CD14-positive monocyte (primary cell): ENCODE measurements at regions not wholly inside any gene's neighbourhood (a gene's known extent, or its start where the extent isn't known, plus 50 kb on each side); places are given as distances from the start of the nearest gene placed in this dataset.
"Not testable (repeated sequence)": the region's sequence is repeated elsewhere in the genome, so short reads cannot be mapped to it uniquely, and the experiment has no call there.

Experiments
- DNase-seq, 3 donors: peaks; one replicate each; pipeline ENCODE4 v3.0.0-alpha.2; 2011 to 2022
- H2AFZ ChIP-seq: 2 replicates; pipeline ENCODE4 v1.6.0; 2012; ENCODE audit warnings: mild to moderate bottlenecking, low read depth, low read length, inconsistent platforms; ENCODE audit not compliant: insufficient read depth, poor library complexity, severe bottlenecking
- H3K27ac ChIP-seq, 2 donors: 1 replicate in 1 of 2; 2 replicates in 1 of 2; pipeline ENCODE4 v1.5.1; 2012 to 2013; ENCODE audit warnings: low read length in 2 of 2, control low read depth in 1 of 2, inconsistent platforms in 1 of 2, low read depth in 1 of 2, mild to moderate bottlenecking in 1 of 2
- H3K27me3 ChIP-seq, 2 donors: one replicate each; pipeline versions ENCODE4 v1.6.0 to v1.6.1; 2011 to 2013; ENCODE audit warnings: low read length in 2 of 2; ENCODE audit not compliant: control insufficient read depth in 2 of 2, insufficient read depth in 2 of 2
- H3K36me3 ChIP-seq, 2 donors: replicated peaks in 1 of 2; 1 replicate in 1 of 2; 2 replicates in 1 of 2; pipeline versions ENCODE4 v1.5.1 to v1.6.1; 2012 to 2013; ENCODE audit warnings: low read length in 2 of 2, control low read depth in 1 of 2, inconsistent platforms in 1 of 2, mild to moderate bottlenecking in 1 of 2; ENCODE audit not compliant: insufficient read depth in 2 of 2, control insufficient read depth in 1 of 2
- H3K4me1 ChIP-seq, 2 donors: 1 replicate in 1 of 2; 2 replicates in 1 of 2; pipeline versions ENCODE4 v1.5.1 to v1.6.1; 2012 to 2013; ENCODE audit warnings: low read length in 2 of 2, control low read depth in 1 of 2, inconsistent platforms in 1 of 2, mild to moderate bottlenecking in 1 of 2, moderate library complexity in 1 of 2; ENCODE audit not compliant: insufficient read depth in 2 of 2, control insufficient read depth in 1 of 2
- H3K4me2 ChIP-seq: replicated peaks from 2 replicates; pipeline ENCODE3; 2012; ENCODE audit warnings: low read length, moderate library complexity, mild to moderate bottlenecking; ENCODE audit not compliant: poor library complexity, severe bottlenecking; ENCODE audit errors: extremely low read depth
- H3K4me3 ChIP-seq, 3 experiments: fragments of 200-600 bp in 1 of 3; sonication (generic) in 1 of 3; replicated peaks in 1 of 3; 1 replicate in 2 of 3; 2 replicates in 1 of 3; pipeline ENCODE4 v1.5.1; 2011 to 2013; ENCODE audit warnings: low read length in 3 of 3, mild to moderate bottlenecking in 3 of 3, control low read depth in 2 of 3, low read depth in 2 of 3, inconsistent platforms in 1 of 3, moderate library complexity in 1 of 3
- H3K79me2 ChIP-seq: 2 replicates; pipeline ENCODE4 v1.6.0; 2012; ENCODE audit warnings: mild to moderate bottlenecking, control low read depth, inconsistent platforms, low read length, moderate library complexity; ENCODE audit not compliant: insufficient read depth
- H3K9ac ChIP-seq: 2 replicates; pipeline ENCODE4 v1.6.0; 2017; ENCODE audit warnings: low read length, mild to moderate bottlenecking; ENCODE audit not compliant: insufficient read depth, poor library complexity, severe bottlenecking
- H3K9me3 ChIP-seq, 2 donors: replicated peaks in 1 of 2; 1 replicate in 1 of 2; 2 replicates in 1 of 2; pipeline versions ENCODE4 v1.5.1 to v1.6.1; 2012 to 2013; ENCODE audit warnings: low read length in 2 of 2, control low read depth in 1 of 2; ENCODE audit not compliant: control insufficient read depth in 1 of 2, insufficient read depth in 1 of 2
- H4K20me1 ChIP-seq: 2 replicates; pipeline ENCODE4 v1.6.0; 2012; ENCODE audit warnings: mild to moderate bottlenecking, low read length, control low read depth, moderate library complexity; ENCODE audit not compliant: insufficient read depth
- H3K27ac Mint-ChIP-seq, 7 donors: one replicate each; pipeline ENCODE4 v1.8.0; 2020; ENCODE audit warnings: mild to moderate bottlenecking in 7 of 7, mixed read lengths in 7 of 7, moderate library complexity in 6 of 7, inconsistent platforms in 2 of 7
- H3K27me3 Mint-ChIP-seq, 3 donors: one replicate each; pipeline ENCODE4 v1.8.0; 2021 to 2022; ENCODE audit warnings: low read depth in 3 of 3, mild to moderate bottlenecking in 3 of 3, mixed read lengths in 3 of 3, moderate library complexity in 3 of 3, inconsistent platforms in 1 of 3
- H3K36me3 Mint-ChIP-seq, 2 donors: one replicate each; pipeline ENCODE4 v1.8.0; 2020; ENCODE audit warnings: mixed read lengths in 2 of 2, inconsistent platforms in 1 of 2, mild to moderate bottlenecking in 1 of 2
- H3K4me1 Mint-ChIP-seq: one replicate; pipeline ENCODE4 v1.8.0; 2020; ENCODE audit warnings: mild to moderate bottlenecking, mixed read lengths
- H3K4me3 Mint-ChIP-seq, 2 donors: one replicate each; pipeline ENCODE4 v1.8.0; 2020; ENCODE audit warnings: mild to moderate bottlenecking in 2 of 2, mixed read lengths in 2 of 2, moderate library complexity in 1 of 2
- H3K9me3 Mint-ChIP-seq, 7 donors: one replicate each; pipeline ENCODE4 v1.8.0; 2020 to 2022; ENCODE audit warnings: mixed read lengths in 7 of 7, mild to moderate bottlenecking in 6 of 7, moderate library complexity in 6 of 7, inconsistent platforms in 2 of 7
- WGBS: methylation state at CpG from one replicate; pipeline ENCODE4 v1.1.5; 2013; ENCODE audit warnings: missing lambda C conversion rate; ENCODE audit not compliant: insufficient coverage; 5-methylcytosine and 5-hydroxymethylcytosine counted together
- intact Hi-C, 2 donors: fragments of 100-400 bp; cut with micrococcal nuclease; formaldehyde crosslinking; loops; one replicate each; pipeline versions ENCODE4 v1.15.0 to v1.15.1; 2023

DNA sequence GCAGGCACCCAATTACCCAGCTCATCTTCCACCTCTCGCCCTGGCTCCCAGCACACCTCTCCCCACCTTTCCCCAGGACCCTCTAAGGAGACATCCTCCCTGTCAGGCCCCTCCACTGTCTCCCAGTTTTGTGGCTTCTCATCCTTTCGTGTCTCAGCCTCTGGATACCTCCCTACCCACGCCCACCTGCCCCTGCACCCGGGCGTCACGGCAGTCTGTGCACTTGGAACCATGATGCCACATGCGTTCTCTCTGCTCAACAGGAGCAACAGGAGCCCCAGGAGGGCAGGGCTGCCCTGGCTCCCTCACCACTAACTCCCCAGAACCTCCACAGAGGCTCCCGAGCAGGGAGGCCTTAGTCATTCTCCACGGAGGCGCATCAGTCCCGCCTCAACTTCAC is 472.8 kb downstream of the TP53TG3F start:
- H3K36me3 ChIP-seq, H2AFZ ChIP-seq, H3K79me2 ChIP-seq, H3K4me2 ChIP-seq, H3K4me1 ChIP-seq, H3K9ac ChIP-seq, H3K27ac Mint-ChIP-seq, H4K20me1 ChIP-seq, H3K27ac ChIP-seq, H3K27me3 ChIP-seq, H3K4me3 ChIP-seq, H3K4me1 Mint-ChIP-seq, H3K9me3 Mint-ChIP-seq, H3K4me3 Mint-ChIP-seq, intact Hi-C loops, H3K9me3 ChIP-seq, DNase-seq, H3K36me3 Mint-ChIP-seq, H3K27me3 Mint-ChIP-seq: not testable (repeated sequence)
- no CpG with 5 or more reads among the region's 11 CpGs for WGBS

DNA sequence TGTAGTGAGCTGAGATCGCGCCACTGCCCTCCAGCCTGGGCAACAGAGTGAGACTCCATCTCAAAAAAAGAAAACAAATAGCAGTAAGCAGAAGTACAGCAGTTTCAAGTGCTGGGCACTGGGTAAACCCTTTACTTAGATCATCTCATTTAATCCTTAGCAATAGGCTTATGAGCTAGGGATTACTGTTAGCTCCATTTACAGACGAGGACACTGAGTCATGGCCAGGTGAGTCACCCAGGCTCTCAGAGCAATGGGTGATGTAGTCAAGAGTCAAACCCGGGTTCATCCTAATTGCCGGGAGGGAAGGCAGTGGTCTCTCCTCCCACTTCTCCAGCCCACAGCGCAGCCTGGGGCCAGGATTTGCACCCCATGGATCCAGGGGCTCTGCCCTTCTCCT is 473.6 kb downstream of the TP53TG3F start:
- H3K27ac Mint-ChIP-seq, H4K20me1 ChIP-seq, H3K36me3 Mint-ChIP-seq, H3K9ac ChIP-seq, H3K4me3 Mint-ChIP-seq, H3K4me3 ChIP-seq, H3K27me3 Mint-ChIP-seq, H3K27me3 ChIP-seq, DNase-seq, H3K9me3 ChIP-seq, H3K4me1 ChIP-seq, intact Hi-C loops, H3K4me1 Mint-ChIP-seq, H3K27ac ChIP-seq, H3K79me2 ChIP-seq, H3K36me3 ChIP-seq, H3K9me3 Mint-ChIP-seq, H2AFZ ChIP-seq, H3K4me2 ChIP-seq: not testable (repeated sequence)
- WGBS, result no CpG with 5 or more reads among the region's 6 CpGs

DNA sequence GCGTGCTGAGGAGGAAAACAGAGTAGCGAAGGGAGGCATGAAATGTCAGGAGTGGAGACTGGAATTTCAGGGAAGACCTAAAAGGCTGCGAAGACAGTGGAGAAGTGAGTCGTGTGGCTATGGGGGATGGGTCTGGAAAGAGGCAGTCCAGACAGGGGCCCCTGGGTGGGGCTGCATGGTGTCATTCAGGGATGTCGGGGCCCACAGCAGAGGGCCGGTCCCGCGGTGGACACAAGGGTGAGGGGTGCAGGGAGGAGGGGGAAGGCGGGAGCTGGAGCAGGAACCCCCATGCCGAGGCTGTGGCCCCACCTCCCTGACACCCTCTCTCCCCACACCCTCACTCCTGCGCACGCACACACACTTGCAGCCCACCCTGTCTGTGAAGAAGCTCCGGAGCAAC is 476.4 kb downstream of the TP53TG3F start:
- H3K4me2 ChIP-seq, H3K36me3 Mint-ChIP-seq, DNase-seq, H3K9me3 Mint-ChIP-seq, H3K9ac ChIP-seq, H3K4me3 Mint-ChIP-seq, H3K4me1 Mint-ChIP-seq, H3K9me3 ChIP-seq, H3K27me3 Mint-ChIP-seq, H3K27ac Mint-ChIP-seq, H3K27me3 ChIP-seq, H3K4me1 ChIP-seq, H3K79me2 ChIP-seq, H4K20me1 ChIP-seq, H3K4me3 ChIP-seq, H3K36me3 ChIP-seq, H2AFZ ChIP-seq, H3K27ac ChIP-seq, intact Hi-C loops: not testable (repeated sequence)
- 100% methylated on average over 2 of the region's 13 CpGs for WGBS

DNA sequence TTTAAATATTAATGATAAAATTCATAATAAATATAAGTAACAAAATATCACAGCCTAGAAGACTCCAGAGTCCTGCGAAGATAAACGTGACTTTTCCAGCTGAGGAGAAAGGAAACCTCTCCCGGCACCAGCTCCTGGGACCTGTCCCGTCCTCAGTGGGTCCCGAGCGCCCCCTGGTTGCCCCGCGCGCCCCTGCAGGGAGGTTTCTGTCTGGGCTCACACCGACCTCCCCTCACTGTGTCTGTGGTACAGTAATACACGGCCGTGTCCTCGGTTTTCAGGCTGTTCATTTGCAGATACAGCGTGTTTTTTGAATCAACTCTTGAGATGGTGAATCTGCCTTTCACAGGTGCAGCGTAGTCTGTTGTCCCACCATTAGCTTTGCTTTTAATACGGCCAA is 478.7 kb downstream of the TP53TG3F start:
- H3K27me3 ChIP-seq, H3K27ac ChIP-seq, H3K27me3 Mint-ChIP-seq, H3K4me1 Mint-ChIP-seq, H4K20me1 ChIP-seq, H3K9me3 Mint-ChIP-seq, H3K27ac Mint-ChIP-seq, H3K36me3 Mint-ChIP-seq, H2AFZ ChIP-seq, intact Hi-C loops, H3K4me3 ChIP-seq, H3K9ac ChIP-seq, H3K79me2 ChIP-seq, H3K4me1 ChIP-seq, DNase-seq, H3K4me2 ChIP-seq, H3K36me3 ChIP-seq, H3K4me3 Mint-ChIP-seq, H3K9me3 ChIP-seq: not testable (repeated sequence)
- WGBS, result no CpG with 5 or more reads among the region's 16 CpGs

DNA sequence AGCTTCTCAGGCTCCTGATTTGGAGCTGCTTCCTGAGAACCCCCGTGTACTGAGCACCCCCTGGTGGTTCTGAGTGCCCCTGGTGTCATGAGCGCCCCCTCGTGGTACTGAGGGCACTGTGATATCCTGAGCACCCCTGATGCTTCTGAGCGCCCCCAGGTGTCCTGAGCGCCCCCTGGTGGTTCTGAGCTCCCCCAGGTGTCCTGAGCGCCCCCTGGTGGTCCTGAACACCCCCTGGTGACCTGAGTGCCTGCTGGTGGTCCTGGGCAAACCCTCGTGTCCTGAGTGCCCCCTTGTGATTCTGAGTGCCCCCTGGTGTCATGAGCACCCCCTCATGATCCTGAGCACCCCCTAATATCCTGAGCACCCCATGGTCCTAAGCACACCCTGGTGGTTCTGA is 502.1 kb downstream of the TP53TG3F start:
- H3K9me3 ChIP-seq, H3K27ac ChIP-seq, H3K27me3 ChIP-seq, H4K20me1 ChIP-seq, H3K27me3 Mint-ChIP-seq, H3K9ac ChIP-seq, H3K36me3 Mint-ChIP-seq, H3K4me3 Mint-ChIP-seq, DNase-seq, H3K79me2 ChIP-seq, intact Hi-C loops, H3K36me3 ChIP-seq, H3K4me2 ChIP-seq, H3K9me3 Mint-ChIP-seq, H2AFZ ChIP-seq, H3K4me1 Mint-ChIP-seq, H3K4me1 ChIP-seq, H3K4me3 ChIP-seq, H3K27ac Mint-ChIP-seq: not testable (repeated sequence)
- WGBS, result no CpG with 5 or more reads among the region's 7 CpGs
